Heart right ventricle (tissue), 16 donors: ENCODE measurements at regions not wholly inside any gene's neighbourhood (a gene's known extent, or its start where the extent isn't known, plus 50 kb on each side); places are given as distances from the start of the nearest gene placed in this dataset.

Experiments used
- ATAC-seq, 8 donors: fragments of 200-7000 bp; cut with Tn5 transposase; one replicate each; pipeline ENCODE4 v1.9.1; 2020; ENCODE audit warnings: mild to moderate bottlenecking in 8 of 8, moderate library complexity in 8 of 8, moderate number of reproducible peaks in 1 of 8
- DNase-seq, 2 donors: peaks; one replicate each; pipeline ENCODE4 v3.0.0-alpha.2; 2020
- H3K27ac ChIP-seq, 10 donors: fragments of 200-600 bp; sonication (generic) in 2 of 10; one replicate each; pipeline versions ENCODE4 v1.5.0 to v1.8.0; 2020 to 2022; ENCODE audit warnings: mild to moderate bottlenecking in 3 of 10
- H3K27me3 ChIP-seq, 7 donors: fragments of 200-600 bp; one replicate each; pipeline ENCODE4 v1.8.0; 2021 to 2022; ENCODE audit warnings: mild to moderate bottlenecking in 2 of 7
- H3K36me3 ChIP-seq, 9 donors: fragments of 200-600 bp; sonication (generic) in 1 of 9; one replicate each; pipeline versions ENCODE4 v1.5.0 to v1.8.0; 2020 to 2022; ENCODE audit warnings: mild to moderate bottlenecking in 2 of 9
- H3K4me1 ChIP-seq, 9 donors: fragments of 200-600 bp; sonication (generic) in 1 of 9; one replicate each; pipeline versions ENCODE4 v1.5.0 to v1.8.0; 2020 to 2022; ENCODE audit warnings: mild to moderate bottlenecking in 4 of 9
- H3K4me3 ChIP-seq, 10 donors: fragments of 200-600 bp; sonication (generic) in 2 of 10; one replicate each; pipeline versions ENCODE4 v1.5.0 to v1.8.0; 2020 to 2022; ENCODE audit warnings: mild to moderate bottlenecking in 7 of 10, moderate library complexity in 2 of 10
- H3K9me3 ChIP-seq, 11 donors: fragments of 200-600 bp in 10 of 11; sonication (generic) in 2 of 11; one replicate each; pipeline versions ENCODE4 v1.5.0 to v1.8.0; 2013 to 2022; ENCODE audit warnings: mild to moderate bottlenecking in 2 of 11, control low read depth in 1 of 11, moderate library complexity in 1 of 11
- WGBS, 2 donors: extraction: QIAGEN DNeasy Blood & Tissue Kit; methylation state at CpG; one replicate each; pipeline ENCODE4 v1.1.7; 2013; ENCODE audit warnings: inconsistent platforms in 1 of 2; 5-methylcytosine and 5-hydroxymethylcytosine counted together
- intact Hi-C, 10 donors: fragments of 100-400 bp; cut with DNase I; formaldehyde crosslinking; loops; one replicate each; pipeline versions ENCODE4 v1.11.1 to v1.14.2; 2022
- TF ChIP-seq, protein P1 (sequence below), 9 donors: fragments of 200-600 bp; sonication (generic) in 2 of 9; IDR thresholded peaks; one replicate each; pipeline versions ENCODE4 v1.5.0 to v1.8.0; 2021 to 2022; ENCODE audit warnings: antibody characterized with exemption in 9 of 9, mild to moderate bottlenecking in 5 of 9, moderate library complexity in 1 of 9
- donor health status: Arrhythmogenic right ventricular cardiomyopathy.
- donor health status: ischemic (EF 13 %, LVEDD 7.1; RV severe dilation, severe dysfunction).
- donor health status: healthy with polysubstance abuse.
- donor health status: DM: no; HTN: yes; CAD: no.
- donor health status: DM: no; HTN: no; CAD: no.
- donor health status: ischemic (EF 25% LVEDD 6.9; RV normal size, moderate dysfunction).
- donor health status: ischemic (EF 25% LVEDD 5.7; RV mildly dilated, moderate dysfunction).
- donor health status: healthy.
- donor health status: DM: yes; HTN: yes; CAD: no.
- donor health status: Ischemic cardiomyopathy.
- donor health status: ischemic (EF 35%, LVEDD 5.7; RV mildly dilated, moderate dysfunction).
- donor health status: nonischemic (EF 11% LVEDD 7.7; RV severe dilation, severe dysfunction).
- donor health status: DM: yes; HTN: yes; CAD: no.
- donor health status: PGD.
- donor health status: ischemic (EF 29% LVEDD 5.4; RV normal size, mild dysfunction).
- donor health status: nonischemic (EF 23%, LVEDD 6.1; RV moderate dilation, normal function).

GRCh38 chr12:127238107-127238506, 1028.9 kb upstream of the TMEM132C start:
- Histone ChIP-seq H3K27me3 (peaks cover 0 to 22% (median 0%) of the 10 kb centered on the region in 7 donors), H3K36me3 (no peaks in the 10 kb centered on the region), H3K27ac (peak overlapping the region in 1 of 10 donors; percentile 48), H3K9me3 (no peaks in the 10 kb centered on the region), H3K4me1 (peaks cover 0 to 13% (median 0%) of the 10 kb centered on the region in 9 donors), H3K4me3 (no peak overlapping the region)
- ATAC-seq (no peak), DNase-seq (no peak)
- TF ChIP-seq, protein P1, sequence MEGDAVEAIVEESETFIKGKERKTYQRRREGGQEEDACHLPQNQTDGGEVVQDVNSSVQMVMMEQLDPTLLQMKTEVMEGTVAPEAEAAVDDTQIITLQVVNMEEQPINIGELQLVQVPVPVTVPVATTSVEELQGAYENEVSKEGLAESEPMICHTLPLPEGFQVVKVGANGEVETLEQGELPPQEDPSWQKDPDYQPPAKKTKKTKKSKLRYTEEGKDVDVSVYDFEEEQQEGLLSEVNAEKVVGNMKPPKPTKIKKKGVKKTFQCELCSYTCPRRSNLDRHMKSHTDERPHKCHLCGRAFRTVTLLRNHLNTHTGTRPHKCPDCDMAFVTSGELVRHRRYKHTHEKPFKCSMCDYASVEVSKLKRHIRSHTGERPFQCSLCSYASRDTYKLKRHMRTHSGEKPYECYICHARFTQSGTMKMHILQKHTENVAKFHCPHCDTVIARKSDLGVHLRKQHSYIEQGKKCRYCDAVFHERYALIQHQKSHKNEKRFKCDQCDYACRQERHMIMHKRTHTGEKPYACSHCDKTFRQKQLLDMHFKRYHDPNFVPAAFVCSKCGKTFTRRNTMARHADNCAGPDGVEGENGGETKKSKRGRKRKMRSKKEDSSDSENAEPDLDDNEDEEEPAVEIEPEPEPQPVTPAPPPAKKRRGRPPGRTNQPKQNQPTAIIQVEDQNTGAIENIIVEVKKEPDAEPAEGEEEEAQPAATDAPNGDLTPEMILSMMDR (IDR thresholded peaks at IDR 0.05), result no peak
- WGBS, 2 donors, result 91 to 94% methylated on average over 4 of the region's 4 CpGs
- intact Hi-C loops, result no loop called here

DNA sequence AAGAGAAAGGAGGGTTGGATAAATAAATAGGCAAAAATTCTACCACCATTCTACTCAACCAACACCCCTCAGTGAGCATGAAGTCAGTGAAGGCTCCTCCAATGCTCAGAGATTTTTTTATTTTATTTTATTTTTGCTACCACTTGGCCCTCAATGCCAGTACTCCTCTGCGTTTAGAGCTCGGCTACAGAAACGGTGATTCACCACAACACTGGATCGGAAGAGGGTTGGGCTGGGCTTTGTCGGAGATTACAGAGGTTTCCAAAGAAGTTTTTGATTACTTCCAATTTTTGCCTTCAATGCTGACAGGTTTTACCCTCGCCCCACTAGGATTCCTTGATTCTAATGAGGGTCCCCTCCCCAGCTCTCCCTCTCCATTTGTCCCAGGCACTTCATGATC, 1027.2 kb upstream of the TMEM132C start:
- no peak for ATAC-seq
- H3K4me1 ChIP-seq, result peaks cover 0 to 13% (median 0%) of the 10 kb centered on the region in 9 donors
- TF ChIP-seq, protein P1 (IDR thresholded peaks at IDR 0.05), result no peak
- no peaks in the 10 kb centered on the region for H3K9me3 ChIP-seq
- peaks cover 0 to 22% (median 0%) of the 10 kb centered on the region in 7 donors for H3K27me3 ChIP-seq
- H3K36me3 ChIP-seq, result no peaks in the 10 kb centered on the region
- no peak for DNase-seq
- no peak overlapping the region for H3K27ac ChIP-seq
- intact Hi-C loops, result no loop called here
- WGBS, 2 donors, result 74 to 87% methylated on average over 6 of the region's 6 CpGs
- no peak overlapping the region for H3K4me3 ChIP-seq

- Histone ChIP-seq H3K4me3 (no peak overlapping the region), H3K27ac (no peak overlapping the region), H3K9me3 (no peaks in the 10 kb centered on the region), H3K4me1 (peaks cover 0 to 13% (median 0%) of the 10 kb centered on the region in 9 donors), H3K36me3 (no peaks in the 10 kb centered on the region), H3K27me3 (peaks cover 0 to 26% (median 0%) of the 10 kb centered on the region in 7 donors)
- DNase-seq, result no peak
- ATAC-seq, result no peak
- TF ChIP-seq, protein P1 (IDR thresholded peaks at IDR 0.05), result no peak
- intact Hi-C loops, result no loop called here
- WGBS, 2 donors, result 61 to 64% methylated on average over 6 of the region's 6 CpGs
These were observed 1026.6 kb upstream of the TMEM132C start for GRCh38 chr12:127240249-127240929.

DNA sequence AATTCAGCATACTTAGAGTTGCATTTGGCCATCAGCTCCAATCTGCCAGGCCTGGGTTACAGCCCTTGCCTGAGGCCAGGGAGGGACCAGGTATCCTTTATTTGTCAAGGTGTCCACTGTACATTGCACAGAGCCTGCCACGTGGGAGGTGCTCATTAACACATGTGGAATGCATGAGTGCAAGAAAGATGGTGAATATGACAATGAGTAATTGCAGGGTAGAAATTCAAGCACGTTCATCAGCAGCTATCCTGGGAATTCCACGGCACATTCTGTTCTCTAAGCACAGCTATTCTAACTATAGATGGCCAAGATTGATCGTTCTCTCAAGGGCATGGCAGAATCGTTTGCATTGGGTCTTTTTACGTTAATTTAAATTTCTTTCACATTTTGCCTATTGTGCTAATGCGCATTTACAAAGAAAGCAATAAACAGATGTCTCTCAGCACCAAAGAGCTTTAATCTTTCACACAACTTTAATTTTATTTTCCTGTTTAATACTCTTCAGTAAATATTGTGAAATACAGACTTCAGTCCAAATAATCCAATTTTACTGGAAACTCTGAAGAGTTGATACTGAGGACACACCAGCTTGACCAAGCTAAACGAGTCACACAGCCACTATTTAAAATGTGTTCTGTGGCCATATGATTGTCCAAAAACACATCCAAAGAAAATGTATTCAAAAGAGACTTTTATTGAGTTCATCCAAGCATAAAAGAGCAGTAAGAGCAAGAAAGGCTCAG, 1025.7 kb upstream of the TMEM132C start:
- intact Hi-C loops, result no loop called here
- WGBS, 2 donors, result 56 to 57% methylated on average over 8 of the region's 8 CpGs
- ATAC-seq (no peak), DNase-seq (no peak)
- Histone ChIP-seq H3K4me3 (no peak overlapping the region), H3K27ac (no peak overlapping the region), H3K36me3 (no peaks in the 10 kb centered on the region), H3K9me3 (no peaks in the 10 kb centered on the region), H3K27me3 (peaks cover 0 to 27% (median 0%) of the 10 kb centered on the region in 7 donors), H3K4me1 (peaks cover 0 to 13% (median 0%) of the 10 kb centered on the region in 9 donors)
- TF ChIP-seq, protein P1 (IDR thresholded peaks at IDR 0.05), result no peak
